DOHH2 (cell line): ENCODE measurements at regions not wholly inside any gene's neighbourhood (a gene's known extent, or its start where the extent isn't known, plus 50 kb on each side); places are given as distances from the start of the nearest gene placed in this dataset.

ENCODE experiments used
- CTCF ChIP-seq: fragments of 200-600 bp; sonication (generic); IDR thresholded peaks from one replicate; pipeline ENCODE4 v1.5.1; 2014; ENCODE audit warnings: antibody characterized with exemption, mild to moderate bottlenecking, low read depth, low read length; ENCODE audit not compliant: poor library complexity, severe bottlenecking
- EZH2phosphoT487 ChIP-seq: fragments of 200-600 bp; sonication (generic); IDR thresholded peaks from 2 replicates; pipeline ENCODE4 v1.6.1; 2017; ENCODE audit warnings: borderline replicate concordance, mild to moderate bottlenecking, antibody characterized with exemption, low read length, moderate library complexity, mixed read lengths

GRCh38 chr1:228849011-228849541, 113.8 kb downstream of the RHOU start:
- TF ChIP-seq CTCF (no peak), EZH2phosphoT487 (no peak)
